T-helper 17 cell (primary cell): ENCODE measurements at regions not wholly inside any gene's neighbourhood (a gene's known extent, or its start where the extent isn't known, plus 50 kb on each side); places are given as distances from the start of the nearest gene placed in this dataset.

Experiments used
- ATAC-seq: fragments of 150-1000 bp; cut with Tn5 transposase; 2 replicates; pipeline ENCODE4 v1.10.0; 2021; ENCODE audit warnings: mild to moderate bottlenecking, moderate library complexity
- DNase-seq, 3 donors: peaks; one replicate each; pipeline versions ENCODE4 v3.0.0 to v3.0.0-alpha.2; 2020 to 2021
- H3K9me3 ChIP-seq: one replicate; pipeline ENCODE4 v1.7.0; 2013; ENCODE audit warnings: low read length, mild to moderate bottlenecking; ENCODE audit not compliant: control insufficient read depth, poor library complexity, severe bottlenecking
- H3K27ac Mint-ChIP-seq: one replicate; pipeline ENCODE4 v1.8.0; 2022; ENCODE audit warnings: mild to moderate bottlenecking, moderate library complexity, mixed read lengths
- H3K27me3 Mint-ChIP-seq: one replicate; pipeline ENCODE4 v1.8.0; 2022; ENCODE audit warnings: mixed read lengths
- H3K36me3 Mint-ChIP-seq: one replicate; pipeline ENCODE4 v1.8.0; 2022; ENCODE audit warnings: low read depth, mixed read lengths
- H3K4me1 Mint-ChIP-seq: one replicate; pipeline ENCODE4 v1.8.0; 2022; ENCODE audit warnings: mild to moderate bottlenecking, mixed read lengths
- H3K4me3 Mint-ChIP-seq: one replicate; pipeline ENCODE4 v1.8.0; 2022; ENCODE audit warnings: mild to moderate bottlenecking, moderate library complexity, mixed read lengths

GRCh38 chr16:51327001-51327400, 175.9 kb upstream of the SALL1 start:
- no peak overlapping the region for H3K27ac Mint-ChIP-seq
- ATAC-seq (no peak), DNase-seq (no peak)
- no peaks in the 10 kb centered on the region for H3K4me1 Mint-ChIP-seq
- no peak overlapping the region for H3K4me3 Mint-ChIP-seq
- peaks cover 4% of the 10 kb centered on the region for H3K9me3 ChIP-seq
- H3K36me3 Mint-ChIP-seq, result no peaks in the 10 kb centered on the region
- H3K27me3 Mint-ChIP-seq, result no peaks in the 10 kb centered on the region

- no peak for ATAC-seq
- peaks cover 4% of the 10 kb centered on the region for H3K9me3 ChIP-seq
- H3K27ac Mint-ChIP-seq, result no peak overlapping the region
- DNase-seq, result no peak
- H3K27me3 Mint-ChIP-seq, result no peaks in the 10 kb centered on the region
- H3K4me1 Mint-ChIP-seq, result no peaks in the 10 kb centered on the region
- no peaks in the 10 kb centered on the region for H3K36me3 Mint-ChIP-seq
- H3K4me3 Mint-ChIP-seq, result no peak overlapping the region
Measured at GRCh38 chr16:51326131-51326856, 175.2 kb upstream of the SALL1 start.

- Mint-ChIP-seq H3K36me3 (no peaks in the 10 kb centered on the region), H3K4me3 (no peak overlapping the region), H3K4me1 (no peaks in the 10 kb centered on the region), H3K27me3 (no peaks in the 10 kb centered on the region), H3K27ac (no peak overlapping the region)
- ATAC-seq (no peak), DNase-seq (no peak)
- peaks cover 4% of the 10 kb centered on the region for H3K9me3 ChIP-seq
Measured at GRCh38 chr16:51321251-51321650, 170.2 kb upstream of the SALL1 start.

GRCh38 chr16:51317575-51317974, 166.5 kb upstream of the SALL1 start:
- Mint-ChIP-seq H3K4me3 (no peak overlapping the region), H3K27me3 (no peaks in the 10 kb centered on the region), H3K27ac (no peak overlapping the region), H3K36me3 (no peaks in the 10 kb centered on the region), H3K4me1 (no peaks in the 10 kb centered on the region)
- ATAC-seq (no peak), DNase-seq (no peak)
- H3K9me3 ChIP-seq, result no peaks in the 10 kb centered on the region

GRCh38 chr16:51313198-51313597, 162.1 kb upstream of the SALL1 start:
- no peak for ATAC-seq
- no peaks in the 10 kb centered on the region for H3K9me3 ChIP-seq
- no peaks in the 10 kb centered on the region for H3K4me1 Mint-ChIP-seq
- no peaks in the 10 kb centered on the region for H3K36me3 Mint-ChIP-seq
- H3K27ac Mint-ChIP-seq, result no peak overlapping the region
- no peaks in the 10 kb centered on the region for H3K27me3 Mint-ChIP-seq
- no peak for DNase-seq
- no peak overlapping the region for H3K4me3 Mint-ChIP-seq

- H3K4me1 Mint-ChIP-seq, result no peaks in the 10 kb centered on the region
- H3K9me3 ChIP-seq, result no peaks in the 10 kb centered on the region
- H3K27ac Mint-ChIP-seq, result no peak overlapping the region
- H3K36me3 Mint-ChIP-seq, result no peaks in the 10 kb centered on the region
- no peak for DNase-seq
- no peak overlapping the region for H3K4me3 Mint-ChIP-seq
- no peaks in the 10 kb centered on the region for H3K27me3 Mint-ChIP-seq
- no peak for ATAC-seq
Measured at GRCh38 chr16:51312363-51313150, 161.5 kb upstream of the SALL1 start.

GRCh38 chr16:51310159-51310558, 159.1 kb upstream of the SALL1 start:
- Mint-ChIP-seq H3K27ac (no peak overlapping the region), H3K4me1 (no peaks in the 10 kb centered on the region), H3K36me3 (no peaks in the 10 kb centered on the region), H3K27me3 (no peaks in the 10 kb centered on the region), H3K4me3 (no peak overlapping the region)
- ATAC-seq, result no peak
- DNase-seq, result no peak
- no peaks in the 10 kb centered on the region for H3K9me3 ChIP-seq

- H3K27me3 Mint-ChIP-seq, result no peaks in the 10 kb centered on the region
- no peak overlapping the region for H3K4me3 Mint-ChIP-seq
- no peak overlapping the region for H3K27ac Mint-ChIP-seq
- no peak for ATAC-seq
- no peaks in the 10 kb centered on the region for H3K9me3 ChIP-seq
- no peak for DNase-seq
- no peaks in the 10 kb centered on the region for H3K4me1 Mint-ChIP-seq
- H3K36me3 Mint-ChIP-seq, result no peaks in the 10 kb centered on the region
Measured at GRCh38 chr16:51306886-51307595, 156.0 kb upstream of the SALL1 start.

GRCh38 chr16:51306116-51306515, 155.0 kb upstream of the SALL1 start:
- H3K9me3 ChIP-seq, result no peaks in the 10 kb centered on the region
- Mint-ChIP-seq H3K27ac (no peak overlapping the region), H3K27me3 (no peaks in the 10 kb centered on the region), H3K36me3 (no peaks in the 10 kb centered on the region), H3K4me1 (no peaks in the 10 kb centered on the region), H3K4me3 (no peak overlapping the region)
- ATAC-seq (no peak), DNase-seq (no peak)

GRCh38 chr16:51305337-51305736, 154.3 kb upstream of the SALL1 start:
- no peaks in the 10 kb centered on the region for H3K36me3 Mint-ChIP-seq
- no peak overlapping the region for H3K27ac Mint-ChIP-seq
- DNase-seq (no peak), ATAC-seq (no peak)
- H3K9me3 ChIP-seq, result no peaks in the 10 kb centered on the region
- no peaks in the 10 kb centered on the region for H3K4me1 Mint-ChIP-seq
- H3K4me3 Mint-ChIP-seq, result no peak overlapping the region
- no peaks in the 10 kb centered on the region for H3K27me3 Mint-ChIP-seq

- H3K27me3 Mint-ChIP-seq, result no peaks in the 10 kb centered on the region
- H3K36me3 Mint-ChIP-seq, result no peaks in the 10 kb centered on the region
- H3K4me1 Mint-ChIP-seq, result no peaks in the 10 kb centered on the region
- ATAC-seq (no peak), DNase-seq (no peak)
- H3K4me3 Mint-ChIP-seq, result no peak overlapping the region
- no peak overlapping the region for H3K27ac Mint-ChIP-seq
- H3K9me3 ChIP-seq, result no peaks in the 10 kb centered on the region
Measured at GRCh38 chr16:51302042-51302441, 151.0 kb upstream of the SALL1 start.

- ATAC-seq, result no peak
- Mint-ChIP-seq H3K4me1 (no peaks in the 10 kb centered on the region), H3K27me3 (no peaks in the 10 kb centered on the region), H3K36me3 (no peaks in the 10 kb centered on the region), H3K27ac (no peak overlapping the region), H3K4me3 (no peak overlapping the region)
- no peaks in the 10 kb centered on the region for H3K9me3 ChIP-seq
- no peak for DNase-seq
Measured at GRCh38 chr16:51298800-51299199, 147.7 kb upstream of the SALL1 start.

GRCh38 chr16:51290442-51291285, 139.6 kb upstream of the SALL1 start:
- Mint-ChIP-seq H3K4me3 (no peak overlapping the region), H3K36me3 (no peaks in the 10 kb centered on the region), H3K4me1 (no peaks in the 10 kb centered on the region), H3K27ac (no peak overlapping the region), H3K27me3 (no peaks in the 10 kb centered on the region)
- no peak for DNase-seq
- no peaks in the 10 kb centered on the region for H3K9me3 ChIP-seq
- ATAC-seq, result no peak
